WTC11 (cell line): ENCODE measurements at regions not wholly inside any gene's neighbourhood (a gene's known extent, or its start where the extent isn't known, plus 50 kb on each side); places are given as distances from the start of the nearest gene placed in this dataset.

Source experiments
- ATAC-seq: fragments of 200-7000 bp; cut with Tn5 transposase; 2 replicates; pipeline ENCODE4 v1.10.0; 2021; ENCODE audit warnings: mild to moderate bottlenecking, moderate library complexity
- CTCF ChIA-PET: fragments of 300-600 bp; sonication (Branson Sonifier 250); formaldehyde crosslinking; loops from one replicate; lab custom pipeline; 2021; ENCODE audit warnings: antibody characterized with exemption; lab: Charles Lee
- POLR2A ChIA-PET: fragments of 350-600 bp; sonication (Branson Sonifier 250); formaldehyde crosslinking; loops from one replicate; lab custom pipeline; 2021; ENCODE audit warnings: antibody characterized with exemption; lab: Charles Lee
- DNase-seq: peaks from one replicate; pipeline ENCODE4 v3.0.0; 2021; ENCODE audit warnings: low spot score
- H3K27ac Mint-ChIP-seq: 2 replicates; pipeline ENCODE4 v1.8.0; 2021; ENCODE audit warnings: mixed read lengths
- H3K27me3 Mint-ChIP-seq: 2 replicates; pipeline ENCODE4 v1.8.0; 2021; ENCODE audit warnings: low read depth, mild to moderate bottlenecking, moderate library complexity, mixed read lengths
- H3K36me3 Mint-ChIP-seq: 2 replicates; pipeline ENCODE4 v1.8.0; 2021; ENCODE audit warnings: mixed read lengths
- H3K4me1 Mint-ChIP-seq: 2 replicates; pipeline ENCODE4 v1.8.0; 2022; ENCODE audit warnings: mixed read lengths
- H3K4me3 Mint-ChIP-seq: 2 replicates; pipeline ENCODE4 v1.8.0; 2021; ENCODE audit warnings: mild to moderate bottlenecking, moderate library complexity, mixed read lengths
- H3K9me3 Mint-ChIP-seq: 2 replicates; pipeline ENCODE4 v1.8.0; 2021; ENCODE audit warnings: mixed read lengths
- CREM ChIP-seq: sonication (generic); formaldehyde crosslinking; IDR thresholded peaks from 2 replicates; pipeline ENCODE4 v1.8.1; 2022; ENCODE audit warnings: mild to moderate bottlenecking, missing genetic modification reagents, moderate library complexity
- EMX1 ChIP-seq: fragments of 250-450 bp; sonication (Bioruptor Pico); IDR thresholded peaks from 2 replicates; pipeline ENCODE4 v1.8.0; 2021; ENCODE audit warnings: mild to moderate bottlenecking
- ETV6 ChIP-seq: sonication (generic); formaldehyde crosslinking; IDR thresholded peaks from 2 replicates; pipeline ENCODE4 v1.8.1; 2022; ENCODE audit warnings: mild to moderate bottlenecking, missing genetic modification reagents
- GTF2I ChIP-seq: fragments of 250-450 bp; sonication (Bioruptor Pico); conservative IDR thresholded peaks from 2 replicates; pipeline ENCODE4 v1.4.0; 2021; ENCODE audit warnings: mild to moderate bottlenecking
- NFE2L1 ChIP-seq: sonication (generic); formaldehyde crosslinking; IDR thresholded peaks from 2 replicates; pipeline ENCODE4 v1.8.1; 2023; ENCODE audit warnings: missing genetic modification reagents
- RELA ChIP-seq: sonication (generic); formaldehyde crosslinking; IDR thresholded peaks from 2 replicates; pipeline ENCODE4 v1.8.1; 2022; ENCODE audit warnings: missing genetic modification reagents, mild to moderate bottlenecking, borderline replicate concordance
- SOX15 ChIP-seq: fragments of 250-450 bp; sonication (Bioruptor Pico); IDR thresholded peaks from 2 replicates; pipeline ENCODE4 v1.9.0; 2021; ENCODE audit warnings: mild to moderate bottlenecking
- TCF7 ChIP-seq: sonication (generic); formaldehyde crosslinking; IDR thresholded peaks from 2 replicates; pipeline ENCODE4 v1.8.0; 2022; ENCODE audit warnings: mild to moderate bottlenecking, low read depth, missing genetic modification reagents, moderate library complexity
- TEAD1 ChIP-seq: sonication (generic); formaldehyde crosslinking; IDR thresholded peaks from 2 replicates; pipeline ENCODE4 v1.8.0; 2022; ENCODE audit warnings: mild to moderate bottlenecking, missing genetic modification reagents
- TP53 ChIP-seq: sonication (generic); formaldehyde crosslinking; IDR thresholded peaks from 2 replicates; pipeline ENCODE4 v1.8.1; 2023; ENCODE audit warnings: mild to moderate bottlenecking, missing genetic modification reagents
- ZNF219 ChIP-seq: sonication (generic); formaldehyde crosslinking; IDR thresholded peaks from 2 replicates; pipeline ENCODE4 v1.8.0; 2023; ENCODE audit warnings: missing genetic modification reagents, mild to moderate bottlenecking, borderline replicate concordance
- TF ChIP-seq, protein P1 (sequence below): sonication (generic); formaldehyde crosslinking; IDR thresholded peaks from 2 replicates; pipeline ENCODE4 v1.8.0; 2022; ENCODE audit warnings: missing genetic modification reagents
- TF ChIP-seq, protein P2 (sequence below): sonication (generic); formaldehyde crosslinking; IDR thresholded peaks from 2 replicates; pipeline ENCODE4 v1.8.1; 2023; ENCODE audit warnings: mild to moderate bottlenecking, missing genetic modification reagents, moderate library complexity
- TF ChIP-seq, protein P3 (sequence below): sonication (generic); formaldehyde crosslinking; IDR thresholded peaks from 2 replicates; pipeline ENCODE4 v1.8.0; 2022; ENCODE audit warnings: mild to moderate bottlenecking, missing genetic modification reagents
- TF ChIP-seq, protein P4 (sequence below): sonication (generic); formaldehyde crosslinking; conservative IDR thresholded peaks from 2 replicates; pipeline ENCODE4 v1.8.1; 2023; ENCODE audit warnings: mild to moderate bottlenecking, low read depth, missing genetic modification reagents, moderate library complexity
- TF ChIP-seq, protein P5 (sequence below): sonication (generic); formaldehyde crosslinking; IDR thresholded peaks from 2 replicates; pipeline ENCODE4 v1.8.1; 2022; ENCODE audit warnings: low read depth, mild to moderate bottlenecking, moderate library complexity, missing genetic modification reagents, borderline replicate concordance

DNA sequence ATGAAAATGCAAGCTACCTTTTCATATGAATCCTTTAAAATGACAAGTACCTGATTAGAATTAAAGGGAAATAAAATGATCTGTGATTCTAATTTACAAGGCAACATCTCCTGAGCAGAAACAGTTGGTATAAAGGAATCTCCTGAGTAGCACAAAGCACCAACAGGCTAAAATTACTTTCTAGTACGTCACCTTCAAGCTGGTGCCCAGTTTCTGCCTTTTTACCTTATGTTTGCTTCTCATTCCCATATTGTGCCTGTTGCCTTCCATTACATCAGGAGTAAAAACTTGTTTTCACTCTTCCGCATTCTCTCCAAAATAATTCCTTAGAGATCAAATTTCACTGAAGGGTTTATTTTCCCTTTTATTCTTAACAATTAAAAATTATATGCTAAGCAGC lies 587.1 kb upstream of the KCND2 start:
- ATAC-seq (no peak), DNase-seq (no peak)
- Mint-ChIP-seq H3K27ac (no peak overlapping the region), H3K4me1 (no peaks in the 10 kb centered on the region), H3K27me3 (no peaks in the 10 kb centered on the region), H3K36me3 (no peaks in the 10 kb centered on the region), H3K4me3 (no peak overlapping the region), H3K9me3 (no peaks in the 10 kb centered on the region)
- POLR2A ChIA-PET, result no interaction called here
- TF ChIP-seq GTF2I (CRISPR knock-in tag) (no peak), EMX1 (CRISPR knock-in tag) (no peak), SOX15 (CRISPR knock-in tag) (no peak), CREM (CRISPR knock-in tag) (no peak), NFE2L1 (CRISPR knock-in tag) (no peak), TCF7 (no peak), TEAD1 (CRISPR knock-in tag) (no peak)
- TF ChIP-seq, protein P1, sequence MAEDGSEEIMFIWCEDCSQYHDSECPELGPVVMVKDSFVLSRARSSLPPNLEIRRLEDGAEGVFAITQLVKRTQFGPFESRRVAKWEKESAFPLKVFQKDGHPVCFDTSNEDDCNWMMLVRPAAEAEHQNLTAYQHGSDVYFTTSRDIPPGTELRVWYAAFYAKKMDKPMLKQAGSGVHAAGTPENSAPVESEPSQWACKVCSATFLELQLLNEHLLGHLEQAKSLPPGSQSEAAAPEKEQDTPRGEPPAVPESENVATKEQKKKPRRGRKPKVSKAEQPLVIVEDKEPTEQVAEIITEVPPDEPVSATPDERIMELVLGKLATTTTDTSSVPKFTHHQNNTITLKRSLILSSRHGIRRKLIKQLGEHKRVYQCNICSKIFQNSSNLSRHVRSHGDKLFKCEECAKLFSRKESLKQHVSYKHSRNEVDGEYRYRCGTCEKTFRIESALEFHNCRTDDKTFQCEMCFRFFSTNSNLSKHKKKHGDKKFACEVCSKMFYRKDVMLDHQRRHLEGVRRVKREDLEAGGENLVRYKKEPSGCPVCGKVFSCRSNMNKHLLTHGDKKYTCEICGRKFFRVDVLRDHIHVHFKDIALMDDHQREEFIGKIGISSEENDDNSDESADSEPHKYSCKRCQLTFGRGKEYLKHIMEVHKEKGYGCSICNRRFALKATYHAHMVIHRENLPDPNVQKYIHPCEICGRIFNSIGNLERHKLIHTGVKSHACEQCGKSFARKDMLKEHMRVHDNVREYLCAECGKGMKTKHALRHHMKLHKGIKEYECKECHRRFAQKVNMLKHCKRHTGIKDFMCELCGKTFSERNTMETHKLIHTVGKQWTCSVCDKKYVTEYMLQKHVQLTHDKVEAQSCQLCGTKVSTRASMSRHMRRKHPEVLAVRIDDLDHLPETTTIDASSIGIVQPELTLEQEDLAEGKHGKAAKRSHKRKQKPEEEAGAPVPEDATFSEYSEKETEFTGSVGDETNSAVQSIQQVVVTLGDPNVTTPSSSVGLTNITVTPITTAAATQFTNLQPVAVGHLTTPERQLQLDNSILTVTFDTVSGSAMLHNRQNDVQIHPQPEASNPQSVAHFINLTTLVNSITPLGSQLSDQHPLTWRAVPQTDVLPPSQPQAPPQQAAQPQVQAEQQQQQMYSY, result no peak
- TF ChIP-seq, protein P2, sequence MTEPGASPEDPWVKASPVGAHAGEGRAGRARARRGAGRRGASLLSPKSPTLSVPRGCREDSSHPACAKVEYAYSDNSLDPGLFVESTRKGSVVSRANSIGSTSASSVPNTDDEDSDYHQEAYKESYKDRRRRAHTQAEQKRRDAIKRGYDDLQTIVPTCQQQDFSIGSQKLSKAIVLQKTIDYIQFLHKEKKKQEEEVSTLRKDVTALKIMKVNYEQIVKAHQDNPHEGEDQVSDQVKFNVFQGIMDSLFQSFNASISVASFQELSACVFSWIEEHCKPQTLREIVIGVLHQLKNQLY (CRISPR knock-in tag), result no peak
- TF ChIP-seq, protein P3, sequence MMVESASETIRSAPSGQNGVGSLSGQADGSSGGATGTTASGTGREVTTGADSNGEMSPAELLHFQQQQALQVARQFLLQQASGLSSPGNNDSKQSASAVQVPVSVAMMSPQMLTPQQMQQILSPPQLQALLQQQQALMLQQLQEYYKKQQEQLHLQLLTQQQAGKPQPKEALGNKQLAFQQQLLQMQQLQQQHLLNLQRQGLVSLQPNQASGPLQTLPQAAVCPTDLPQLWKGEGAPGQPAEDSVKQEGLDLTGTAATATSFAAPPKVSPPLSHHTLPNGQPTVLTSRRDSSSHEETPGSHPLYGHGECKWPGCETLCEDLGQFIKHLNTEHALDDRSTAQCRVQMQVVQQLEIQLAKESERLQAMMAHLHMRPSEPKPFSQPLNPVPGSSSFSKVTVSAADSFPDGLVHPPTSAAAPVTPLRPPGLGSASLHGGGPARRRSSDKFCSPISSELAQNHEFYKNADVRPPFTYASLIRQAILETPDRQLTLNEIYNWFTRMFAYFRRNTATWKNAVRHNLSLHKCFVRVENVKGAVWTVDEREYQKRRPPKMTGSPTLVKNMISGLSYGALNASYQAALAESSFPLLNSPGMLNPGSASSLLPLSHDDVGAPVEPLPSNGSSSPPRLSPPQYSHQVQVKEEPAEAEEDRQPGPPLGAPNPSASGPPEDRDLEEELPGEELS (CRISPR knock-in tag), result no peak
- CTCF ChIA-PET, result no interaction called here

DNA sequence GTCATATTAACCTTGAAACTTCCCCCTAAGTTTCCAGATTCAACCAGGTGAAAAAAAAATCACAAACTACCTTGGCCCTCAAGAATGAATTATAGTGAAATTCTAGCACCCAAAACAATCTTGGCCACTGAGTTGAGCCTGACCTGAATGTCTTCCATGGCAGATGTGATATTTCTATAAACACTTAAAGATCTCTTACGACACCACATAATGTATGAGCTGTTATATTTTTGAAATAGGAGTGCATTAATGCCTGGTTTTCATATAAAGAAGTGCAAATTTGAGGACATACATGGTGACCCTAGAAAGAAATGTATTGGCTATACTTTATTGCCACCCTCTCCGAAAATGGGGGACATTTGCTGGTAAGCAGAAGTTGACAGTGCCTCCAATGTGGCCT lies 584.1 kb upstream of the KCND2 start:
- Mint-ChIP-seq H3K27me3 (no peaks in the 10 kb centered on the region), H3K4me3 (no peak overlapping the region), H3K36me3 (no peaks in the 10 kb centered on the region), H3K4me1 (no peaks in the 10 kb centered on the region), H3K27ac (no peak overlapping the region), H3K9me3 (no peaks in the 10 kb centered on the region)
- DNase-seq (no peak), ATAC-seq (no peak)
- ChIA-PET POLR2A (no interaction called here), CTCF (no interaction called here)
- TF ChIP-seq ETV6 (CRISPR knock-in tag) (no peak), TP53 (CRISPR knock-in tag) (no peak), RELA (CRISPR knock-in tag) (no peak), ZNF219 (CRISPR knock-in tag) (no peak)
- TF ChIP-seq, protein P4, sequence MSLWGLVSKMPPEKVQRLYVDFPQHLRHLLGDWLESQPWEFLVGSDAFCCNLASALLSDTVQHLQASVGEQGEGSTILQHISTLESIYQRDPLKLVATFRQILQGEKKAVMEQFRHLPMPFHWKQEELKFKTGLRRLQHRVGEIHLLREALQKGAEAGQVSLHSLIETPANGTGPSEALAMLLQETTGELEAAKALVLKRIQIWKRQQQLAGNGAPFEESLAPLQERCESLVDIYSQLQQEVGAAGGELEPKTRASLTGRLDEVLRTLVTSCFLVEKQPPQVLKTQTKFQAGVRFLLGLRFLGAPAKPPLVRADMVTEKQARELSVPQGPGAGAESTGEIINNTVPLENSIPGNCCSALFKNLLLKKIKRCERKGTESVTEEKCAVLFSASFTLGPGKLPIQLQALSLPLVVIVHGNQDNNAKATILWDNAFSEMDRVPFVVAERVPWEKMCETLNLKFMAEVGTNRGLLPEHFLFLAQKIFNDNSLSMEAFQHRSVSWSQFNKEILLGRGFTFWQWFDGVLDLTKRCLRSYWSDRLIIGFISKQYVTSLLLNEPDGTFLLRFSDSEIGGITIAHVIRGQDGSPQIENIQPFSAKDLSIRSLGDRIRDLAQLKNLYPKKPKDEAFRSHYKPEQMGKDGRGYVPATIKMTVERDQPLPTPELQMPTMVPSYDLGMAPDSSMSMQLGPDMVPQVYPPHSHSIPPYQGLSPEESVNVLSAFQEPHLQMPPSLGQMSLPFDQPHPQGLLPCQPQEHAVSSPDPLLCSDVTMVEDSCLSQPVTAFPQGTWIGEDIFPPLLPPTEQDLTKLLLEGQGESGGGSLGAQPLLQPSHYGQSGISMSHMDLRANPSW, result no peak
- TF ChIP-seq, protein P5, sequence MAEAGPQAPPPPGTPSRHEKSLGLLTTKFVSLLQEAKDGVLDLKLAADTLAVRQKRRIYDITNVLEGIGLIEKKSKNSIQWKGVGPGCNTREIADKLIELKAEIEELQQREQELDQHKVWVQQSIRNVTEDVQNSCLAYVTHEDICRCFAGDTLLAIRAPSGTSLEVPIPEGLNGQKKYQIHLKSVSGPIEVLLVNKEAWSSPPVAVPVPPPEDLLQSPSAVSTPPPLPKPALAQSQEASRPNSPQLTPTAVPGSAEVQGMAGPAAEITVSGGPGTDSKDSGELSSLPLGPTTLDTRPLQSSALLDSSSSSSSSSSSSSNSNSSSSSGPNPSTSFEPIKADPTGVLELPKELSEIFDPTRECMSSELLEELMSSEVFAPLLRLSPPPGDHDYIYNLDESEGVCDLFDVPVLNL (CRISPR knock-in tag), result no peak
